Osteoblast (primary cell): ENCODE measurements at regions not wholly inside any gene's neighbourhood (a gene's known extent, or its start where the extent isn't known, plus 50 kb on each side); places are given as distances from the start of the nearest gene placed in this dataset.

Experiments
- DNase-seq: peaks from one replicate; pipeline ENCODE4 v3.0.0; 2011; ENCODE audit warnings: low spot score, mixed read lengths; ENCODE audit not compliant: insufficient read length; ENCODE audit errors: missing footprints
- H2AFZ ChIP-seq: 2 replicates; pipeline ENCODE4 v1.6.0; 2011; ENCODE audit warnings: mild to moderate bottlenecking, low read length
- H3K27ac ChIP-seq: 2 replicates; pipeline ENCODE4 v1.5.1; 2011; ENCODE audit warnings: mild to moderate bottlenecking, low read depth, low read length, moderate library complexity
- H3K27me3 ChIP-seq: 2 replicates; pipeline ENCODE4 v1.6.0; 2012; ENCODE audit warnings: mild to moderate bottlenecking, control low read depth, inconsistent platforms, low read length, moderate library complexity; ENCODE audit not compliant: insufficient read depth
- H3K36me3 ChIP-seq: 2 replicates; pipeline ENCODE4 v1.5.1; 2011; ENCODE audit warnings: mild to moderate bottlenecking, low read length, control low read depth, moderate library complexity; ENCODE audit not compliant: insufficient read depth
- H3K4me1 ChIP-seq: 2 replicates; pipeline ENCODE4 v1.5.1; 2011; ENCODE audit warnings: mild to moderate bottlenecking, low read length, control low read depth, moderate library complexity; ENCODE audit not compliant: insufficient read depth
- H3K4me2 ChIP-seq: 2 replicates; pipeline ENCODE4 v1.6.0; 2011; ENCODE audit warnings: mild to moderate bottlenecking, low read length; ENCODE audit not compliant: insufficient read depth
- H3K4me3 ChIP-seq: fragments of 200-600 bp; sonication (generic); 3 replicates; pipeline ENCODE4 v1.5.1; 2012; ENCODE audit warnings: mild to moderate bottlenecking, low read length, inconsistent platforms; ENCODE audit not compliant: insufficient read depth
- H3K79me2 ChIP-seq: 2 replicates; pipeline ENCODE4 v1.6.0; 2012; ENCODE audit warnings: mild to moderate bottlenecking, low read length, control low read depth, inconsistent platforms; ENCODE audit not compliant: insufficient read depth
- H3K9me3 ChIP-seq: 2 replicates; pipeline ENCODE4 v1.5.1; 2011; ENCODE audit warnings: low read depth, low read length, control low read depth
- H4K20me1 ChIP-seq: 2 replicates; pipeline ENCODE4 v1.6.0; 2012; ENCODE audit warnings: mild to moderate bottlenecking, low read length, control low read depth; ENCODE audit not compliant: insufficient read depth
- TF ChIP-seq, protein P1 (sequence below): IDR thresholded peaks from 2 replicates; pipeline ENCODE4 v1.5.1; 2011; ENCODE audit warnings: mild to moderate bottlenecking, low read depth, low read length, moderate library complexity; ENCODE audit errors: extremely low read depth

DNA sequence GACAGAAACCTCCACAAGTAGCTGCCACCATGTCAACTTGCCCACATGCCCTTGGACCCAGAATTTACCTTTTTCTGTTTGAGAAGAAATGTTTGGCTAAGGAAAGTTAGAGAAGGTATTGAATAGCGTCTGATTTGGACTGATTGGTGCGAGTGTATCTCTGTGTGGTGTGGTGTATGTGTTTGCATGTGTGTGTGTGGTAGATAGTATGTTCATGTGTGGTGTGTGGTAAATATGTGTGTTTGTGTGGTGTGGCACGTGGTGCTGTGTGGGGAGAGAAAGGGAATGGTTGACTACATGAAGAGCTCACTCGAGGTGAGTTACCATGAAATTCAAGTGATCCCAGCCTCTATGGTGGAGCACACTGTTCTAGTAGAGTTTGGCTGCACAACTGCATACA is 360.8 kb upstream of the SPHKAP start:
- Histone ChIP-seq H2AFZ (no peak overlapping the region), H3K4me2 (no peak overlapping the region)
- no peak for DNase-seq

DNA sequence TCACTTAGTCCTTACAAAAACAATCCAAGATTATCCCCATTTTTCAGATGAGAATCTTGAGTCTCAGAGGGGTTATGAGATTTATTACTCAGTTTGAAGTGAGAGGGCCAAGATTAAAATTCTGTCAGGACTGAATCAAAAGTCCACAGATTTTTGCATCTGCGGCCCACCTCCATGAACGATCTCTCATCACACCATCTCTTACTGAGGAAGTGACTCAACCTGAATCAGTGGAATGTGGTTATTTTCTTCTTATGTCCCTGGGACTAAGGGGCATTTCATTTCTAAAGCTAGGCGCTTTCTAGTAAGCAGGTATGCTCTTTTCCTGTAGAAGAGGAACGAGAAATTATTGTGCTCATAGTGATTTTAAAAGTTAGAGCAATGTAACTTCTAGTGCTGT is 360.3 kb upstream of the SPHKAP start:
- Histone ChIP-seq H3K4me3 (no peak overlapping the region), H3K4me1 (peaks cover 11% of the 10 kb centered on the region), H3K79me2 (no peaks in the 10 kb centered on the region), H3K27me3 (no peaks in the 10 kb centered on the region), H3K4me2 (no peak overlapping the region), H3K36me3 (no peaks in the 10 kb centered on the region), H3K27ac (no peak overlapping the region), H2AFZ (no peak overlapping the region), H3K9me3 (no peaks in the 10 kb centered on the region), H4K20me1 (no peaks in the 10 kb centered on the region)
- DNase-seq: no peak
- TF ChIP-seq, protein P1, sequence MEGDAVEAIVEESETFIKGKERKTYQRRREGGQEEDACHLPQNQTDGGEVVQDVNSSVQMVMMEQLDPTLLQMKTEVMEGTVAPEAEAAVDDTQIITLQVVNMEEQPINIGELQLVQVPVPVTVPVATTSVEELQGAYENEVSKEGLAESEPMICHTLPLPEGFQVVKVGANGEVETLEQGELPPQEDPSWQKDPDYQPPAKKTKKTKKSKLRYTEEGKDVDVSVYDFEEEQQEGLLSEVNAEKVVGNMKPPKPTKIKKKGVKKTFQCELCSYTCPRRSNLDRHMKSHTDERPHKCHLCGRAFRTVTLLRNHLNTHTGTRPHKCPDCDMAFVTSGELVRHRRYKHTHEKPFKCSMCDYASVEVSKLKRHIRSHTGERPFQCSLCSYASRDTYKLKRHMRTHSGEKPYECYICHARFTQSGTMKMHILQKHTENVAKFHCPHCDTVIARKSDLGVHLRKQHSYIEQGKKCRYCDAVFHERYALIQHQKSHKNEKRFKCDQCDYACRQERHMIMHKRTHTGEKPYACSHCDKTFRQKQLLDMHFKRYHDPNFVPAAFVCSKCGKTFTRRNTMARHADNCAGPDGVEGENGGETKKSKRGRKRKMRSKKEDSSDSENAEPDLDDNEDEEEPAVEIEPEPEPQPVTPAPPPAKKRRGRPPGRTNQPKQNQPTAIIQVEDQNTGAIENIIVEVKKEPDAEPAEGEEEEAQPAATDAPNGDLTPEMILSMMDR: no peak

More for the DNA sequence above, 360.8 kb upstream of the SPHKAP start:
- Histone ChIP-seq H3K4me3 (no peak overlapping the region), H3K27ac (no peak overlapping the region), H3K36me3 (no peaks in the 10 kb centered on the region), H4K20me1 (no peaks in the 10 kb centered on the region), H3K9me3 (no peaks in the 10 kb centered on the region), H3K4me1 (peaks cover 11% of the 10 kb centered on the region), H3K27me3 (no peaks in the 10 kb centered on the region), H3K79me2 (no peaks in the 10 kb centered on the region)
- TF ChIP-seq, protein P1: no peak

DNA sequence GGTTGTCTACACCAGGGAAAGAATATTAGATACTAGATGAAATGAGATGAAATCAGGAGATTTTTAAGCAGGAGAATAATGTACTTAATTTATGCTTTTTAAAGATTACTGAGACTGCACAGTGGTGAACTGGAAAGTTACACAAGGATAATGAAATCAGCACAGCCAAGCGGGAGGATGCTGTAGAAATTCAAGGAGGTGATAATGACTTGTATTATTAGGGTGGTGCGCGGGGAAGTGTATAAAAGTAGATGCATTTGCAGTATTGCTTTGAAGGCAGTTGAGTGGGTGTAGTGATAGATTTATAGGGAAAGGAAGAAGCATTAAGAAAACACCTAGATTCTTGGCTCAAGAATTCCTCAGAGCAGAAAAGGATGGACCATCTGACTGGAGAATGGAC is 359.5 kb upstream of the SPHKAP start:
- Histone ChIP-seq H3K4me3 (no peak overlapping the region), H3K4me2 (no peak overlapping the region), H3K9me3 (no peaks in the 10 kb centered on the region), H3K27me3 (no peaks in the 10 kb centered on the region), H4K20me1 (no peaks in the 10 kb centered on the region), H2AFZ (no peak overlapping the region), H3K36me3 (no peaks in the 10 kb centered on the region), H3K4me1 (peaks cover 11% of the 10 kb centered on the region), H3K27ac (no peak overlapping the region), H3K79me2 (no peaks in the 10 kb centered on the region)
- TF ChIP-seq, protein P1: no peak
- DNase-seq: no peak

DNA sequence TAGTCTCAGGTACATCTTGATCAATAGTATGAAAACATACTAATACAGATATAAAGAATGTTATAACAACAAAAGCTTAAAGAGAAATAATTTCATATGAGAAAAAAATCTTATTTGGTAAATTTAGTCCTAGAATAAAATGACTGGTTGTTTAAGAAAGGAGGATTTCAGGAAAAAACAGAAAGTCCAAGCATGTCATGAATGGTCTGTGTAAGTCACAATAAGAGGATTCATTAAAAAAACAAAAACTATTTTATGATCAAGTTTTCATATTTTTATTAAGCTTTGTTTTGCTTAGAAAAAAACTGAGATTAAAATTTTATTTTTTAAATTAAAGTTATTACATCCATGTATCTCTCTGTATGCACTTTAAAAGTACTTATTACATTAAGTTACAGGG is 353.9 kb upstream of the SPHKAP start:
- H3K79me2 ChIP-seq: no peaks in the 10 kb centered on the region
- DNase-seq: no peak

More for the DNA sequence above, 353.9 kb upstream of the SPHKAP start:
- Histone ChIP-seq H3K27me3 (no peaks in the 10 kb centered on the region), H3K36me3 (no peaks in the 10 kb centered on the region), H3K4me1 (no peaks in the 10 kb centered on the region), H3K4me3 (no peak overlapping the region), H2AFZ (no peak overlapping the region), H3K4me2 (no peak overlapping the region), H3K27ac (no peak overlapping the region), H3K9me3 (no peaks in the 10 kb centered on the region), H4K20me1 (no peaks in the 10 kb centered on the region)
- TF ChIP-seq, protein P1: no peak
